ENCODE measurements at regions not wholly inside any gene's neighbourhood (a gene's known extent, or its start where the extent isn't known, plus 50 kb on each side); places are given as distances from the start of the nearest gene placed in this dataset.
"Not testable (repeated sequence)": the region's sequence is repeated elsewhere in the genome, so short reads cannot be mapped to it uniquely, and the experiment has no call there.

DNA sequence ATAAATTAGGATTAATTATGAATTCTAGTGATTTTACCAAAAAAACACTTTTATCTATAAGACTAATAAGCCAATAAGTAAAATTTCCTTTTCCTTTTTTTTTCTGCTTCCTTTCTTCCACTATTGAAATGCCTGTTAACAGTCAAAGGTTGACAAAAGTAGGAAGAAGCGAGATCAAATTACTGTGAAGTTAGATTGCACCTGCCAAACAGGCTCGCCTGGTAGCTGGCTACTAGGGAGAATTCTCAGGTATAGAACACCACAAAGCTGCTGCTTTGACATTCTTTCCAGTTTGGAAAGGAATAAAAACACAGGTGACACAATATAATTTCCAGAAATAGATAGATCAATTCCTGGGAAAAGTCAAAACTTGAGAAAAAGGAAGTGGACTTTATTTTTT is 749.0 kb downstream of the NSUN3 start:
- H3K36me3 Mint-ChIP-seq (ENCODE audit: low read depth) = no peaks in the 10 kb centered on the region
- no peak overlapping the region for H3K27ac Mint-ChIP-seq
- TF ChIP-seq, protein P1, sequence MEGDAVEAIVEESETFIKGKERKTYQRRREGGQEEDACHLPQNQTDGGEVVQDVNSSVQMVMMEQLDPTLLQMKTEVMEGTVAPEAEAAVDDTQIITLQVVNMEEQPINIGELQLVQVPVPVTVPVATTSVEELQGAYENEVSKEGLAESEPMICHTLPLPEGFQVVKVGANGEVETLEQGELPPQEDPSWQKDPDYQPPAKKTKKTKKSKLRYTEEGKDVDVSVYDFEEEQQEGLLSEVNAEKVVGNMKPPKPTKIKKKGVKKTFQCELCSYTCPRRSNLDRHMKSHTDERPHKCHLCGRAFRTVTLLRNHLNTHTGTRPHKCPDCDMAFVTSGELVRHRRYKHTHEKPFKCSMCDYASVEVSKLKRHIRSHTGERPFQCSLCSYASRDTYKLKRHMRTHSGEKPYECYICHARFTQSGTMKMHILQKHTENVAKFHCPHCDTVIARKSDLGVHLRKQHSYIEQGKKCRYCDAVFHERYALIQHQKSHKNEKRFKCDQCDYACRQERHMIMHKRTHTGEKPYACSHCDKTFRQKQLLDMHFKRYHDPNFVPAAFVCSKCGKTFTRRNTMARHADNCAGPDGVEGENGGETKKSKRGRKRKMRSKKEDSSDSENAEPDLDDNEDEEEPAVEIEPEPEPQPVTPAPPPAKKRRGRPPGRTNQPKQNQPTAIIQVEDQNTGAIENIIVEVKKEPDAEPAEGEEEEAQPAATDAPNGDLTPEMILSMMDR (IDR thresholded peaks at IDR 0.05) = no peak
- H3K4me1 Mint-ChIP-seq (ENCODE audit: low read depth) = no peaks in the 10 kb centered on the region
- DNase-seq = no peak
- peaks cover 14% of the 10 kb centered on the region for H3K9me3 Mint-ChIP-seq
- no peak overlapping the region for H3K4me3 Mint-ChIP-seq
- no peaks in the 10 kb centered on the region for H3K27me3 Mint-ChIP-seq (ENCODE audit: insufficient read depth)

DNA sequence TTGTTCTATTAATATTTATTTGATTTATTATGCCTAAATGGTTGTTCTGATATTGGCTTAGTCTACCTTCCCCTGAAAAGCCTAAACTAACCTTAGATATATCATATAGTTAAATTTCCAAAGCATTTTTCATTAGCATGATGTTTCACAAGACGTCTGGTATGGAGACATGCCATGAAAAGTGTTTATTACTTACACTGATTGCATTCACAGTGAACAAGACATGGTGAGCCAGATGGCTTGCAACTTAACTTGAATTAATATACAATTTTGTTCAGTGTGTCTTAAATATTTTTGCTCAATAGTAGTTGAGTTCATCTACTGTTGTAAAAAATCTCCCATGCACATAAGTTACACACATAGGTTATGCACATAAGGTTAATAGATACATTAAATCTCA is 758.4 kb downstream of the NSUN3 start:
- Mint-ChIP-seq H3K27ac (no peak overlapping the region), H3K36me3 (ENCODE audit: low read depth) (no peaks in the 10 kb centered on the region), H3K4me1 (ENCODE audit: low read depth) (no peaks in the 10 kb centered on the region), H3K4me3 (no peak overlapping the region), H3K9me3 (peaks cover 15% of the 10 kb centered on the region), H3K27me3 (ENCODE audit: insufficient read depth) (no peaks in the 10 kb centered on the region)
- DNase-seq = no peak
- TF ChIP-seq, protein P1 (IDR thresholded peaks at IDR 0.05) = no peak

DNA sequence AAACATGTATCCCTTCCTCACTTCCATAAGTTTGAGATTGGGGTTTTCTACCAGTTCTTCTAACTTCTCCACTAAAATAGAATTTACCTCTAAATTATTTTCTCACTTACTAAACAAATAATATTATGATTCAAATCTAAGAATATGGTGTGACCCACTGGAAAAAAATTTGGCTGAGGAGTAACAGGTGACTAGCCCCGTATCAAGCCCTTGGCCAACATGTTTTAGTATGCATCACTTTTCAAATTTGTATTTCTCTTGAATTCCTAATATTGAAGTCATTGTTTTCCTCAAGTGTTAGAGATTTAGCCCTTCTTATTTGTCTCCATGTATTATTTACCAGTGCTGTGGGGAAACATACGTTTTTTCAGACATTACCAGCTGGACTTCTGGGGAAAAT is 759.4 kb downstream of the NSUN3 start:
- TF ChIP-seq, protein P1 (IDR thresholded peaks at IDR 0.05) = no peak
- no peak overlapping the region for H3K4me3 Mint-ChIP-seq
- H3K4me1 Mint-ChIP-seq (ENCODE audit: low read depth) = no peaks in the 10 kb centered on the region
- DNase-seq = no peak
- H3K27ac Mint-ChIP-seq = no peak overlapping the region
- H3K9me3 Mint-ChIP-seq = peaks cover 21% of the 10 kb centered on the region
- no peaks in the 10 kb centered on the region for H3K36me3 Mint-ChIP-seq (ENCODE audit: low read depth)
- H3K27me3 Mint-ChIP-seq (ENCODE audit: insufficient read depth) = no peaks in the 10 kb centered on the region

DNA sequence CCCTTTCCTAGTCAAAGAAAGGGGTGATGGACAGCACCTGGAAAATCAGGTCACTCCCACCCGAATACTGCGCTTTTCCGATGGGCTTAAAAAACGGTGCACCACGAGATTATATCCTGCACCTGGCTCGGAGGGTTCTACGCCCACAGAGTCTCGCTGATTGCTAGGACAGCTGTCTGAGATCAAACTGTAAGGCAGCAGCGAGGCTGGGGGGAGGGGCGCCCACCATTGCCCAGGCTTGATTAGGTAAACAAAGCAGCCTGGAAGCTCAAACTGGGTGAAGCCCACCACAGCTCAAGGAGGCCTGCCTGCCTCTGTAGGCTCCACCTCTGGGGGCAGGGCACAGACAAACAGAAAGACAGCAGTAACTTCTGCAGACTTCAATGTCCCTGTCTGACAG is 783.4 kb downstream of the NSUN3 start:
- not testable (repeated sequence) for H3K36me3 Mint-ChIP-seq (ENCODE audit: low read depth); H3K27me3 Mint-ChIP-seq (ENCODE audit: insufficient read depth); H3K4me3 Mint-ChIP-seq; DNase-seq; H3K27ac Mint-ChIP-seq; H3K4me1 Mint-ChIP-seq (ENCODE audit: low read depth)
- peaks cover 23% of the 10 kb centered on the region for H3K9me3 Mint-ChIP-seq

DNA sequence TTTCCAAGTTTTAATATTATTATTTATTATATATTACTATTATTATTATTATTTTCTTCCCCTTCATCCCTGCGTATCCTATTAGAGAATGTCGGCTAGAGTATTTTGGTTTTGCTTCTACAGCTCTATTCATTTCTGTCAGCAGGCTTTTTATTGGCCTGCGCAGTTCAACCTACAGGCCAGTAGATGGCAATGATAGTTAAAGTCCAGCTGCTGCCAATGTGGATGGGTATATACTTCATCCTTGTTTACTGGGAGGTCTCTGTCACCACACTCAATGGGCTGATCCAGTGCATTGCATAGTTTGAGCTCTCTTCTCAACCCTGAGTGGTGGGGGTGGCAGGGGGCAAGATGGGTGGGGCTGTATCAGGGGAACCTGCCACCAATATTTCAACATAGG is 799.8 kb downstream of the NSUN3 start:
- H3K27ac Mint-ChIP-seq = no peak overlapping the region
- no peaks in the 10 kb centered on the region for H3K4me1 Mint-ChIP-seq (ENCODE audit: low read depth)
- H3K4me3 Mint-ChIP-seq = no peak overlapping the region
- TF ChIP-seq, protein P1 (IDR thresholded peaks at IDR 0.05) = peak; percentile 44; the same call in 1 of the 2 replicates
- no peaks in the 10 kb centered on the region for H3K27me3 Mint-ChIP-seq (ENCODE audit: insufficient read depth)
- H3K9me3 Mint-ChIP-seq = peaks cover 65% of the 10 kb centered on the region
- no peaks in the 10 kb centered on the region for H3K36me3 Mint-ChIP-seq (ENCODE audit: low read depth)
- no peak for DNase-seq

DNA sequence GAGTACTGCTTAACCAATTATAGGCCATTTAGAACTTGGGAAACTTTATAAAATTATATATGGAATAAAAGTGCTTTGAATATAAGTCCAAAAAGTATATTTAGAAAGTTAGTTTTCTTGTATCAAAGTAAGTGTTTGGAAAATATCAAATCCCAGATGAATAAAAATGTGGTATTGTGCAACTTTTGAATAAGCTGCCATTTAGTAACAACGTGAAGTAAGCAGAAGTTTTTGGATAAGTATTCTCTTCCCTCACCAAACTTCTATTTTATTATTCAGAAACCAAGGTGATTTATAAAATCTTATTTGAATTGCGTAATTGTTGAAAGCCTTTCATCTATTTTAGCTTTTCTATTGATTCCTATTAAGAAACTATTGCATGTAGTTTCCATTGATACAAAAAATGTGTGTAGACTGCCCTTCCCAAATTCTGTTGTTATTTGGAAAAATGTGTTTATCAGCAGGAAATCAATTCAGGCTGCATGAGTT is 806.2 kb downstream of the NSUN3 start:
- Mint-ChIP-seq H3K9me3 (peaks cover 27% of the 10 kb centered on the region), H3K27me3 (ENCODE audit: insufficient read depth) (no peaks in the 10 kb centered on the region; the same call in 1 of the 2 replicates), H3K4me3 (no peak overlapping the region), H3K36me3 (ENCODE audit: low read depth) (no peaks in the 10 kb centered on the region), H3K27ac (no peak overlapping the region), H3K4me1 (ENCODE audit: low read depth) (no peaks in the 10 kb centered on the region)
- TF ChIP-seq, protein P1 (IDR thresholded peaks at IDR 0.05) = no peak
- DNase-seq = no peak

Measured in HFFc6 (cell line).